Peyer's patch (tissue), 4 donors: ENCODE measurements at regions not wholly inside any gene's neighbourhood (a gene's known extent, or its start where the extent isn't known, plus 50 kb on each side); places are given as distances from the start of the nearest gene placed in this dataset.

Experiments used
- POLR2A ChIP-seq, 2 donors: fragments of 450-650 bp; IDR thresholded peaks; one replicate each; pipeline ENCODE4 v1.5.1; 2017; ENCODE audit warnings: antibody characterized with exemption in 2 of 2, mild to moderate bottlenecking in 2 of 2, moderate library complexity in 2 of 2
- TF ChIP-seq, protein P1 (sequence below), 6 experiments: fragments of 450-650 bp in 4 of 6; fragments of 200-600 bp in 2 of 6; sonication (generic) in 1 of 6; IDR thresholded peaks; one replicate each; pipeline ENCODE4 v1.5.1; 2017 to 2019; ENCODE audit warnings: antibody characterized with exemption in 6 of 6, mild to moderate bottlenecking in 3 of 6, moderate library complexity in 1 of 6

GRCh38 chr20:48298851-48299484 is 513.7 kb upstream of the SULF2 start:
- TF ChIP-seq, protein P1, sequence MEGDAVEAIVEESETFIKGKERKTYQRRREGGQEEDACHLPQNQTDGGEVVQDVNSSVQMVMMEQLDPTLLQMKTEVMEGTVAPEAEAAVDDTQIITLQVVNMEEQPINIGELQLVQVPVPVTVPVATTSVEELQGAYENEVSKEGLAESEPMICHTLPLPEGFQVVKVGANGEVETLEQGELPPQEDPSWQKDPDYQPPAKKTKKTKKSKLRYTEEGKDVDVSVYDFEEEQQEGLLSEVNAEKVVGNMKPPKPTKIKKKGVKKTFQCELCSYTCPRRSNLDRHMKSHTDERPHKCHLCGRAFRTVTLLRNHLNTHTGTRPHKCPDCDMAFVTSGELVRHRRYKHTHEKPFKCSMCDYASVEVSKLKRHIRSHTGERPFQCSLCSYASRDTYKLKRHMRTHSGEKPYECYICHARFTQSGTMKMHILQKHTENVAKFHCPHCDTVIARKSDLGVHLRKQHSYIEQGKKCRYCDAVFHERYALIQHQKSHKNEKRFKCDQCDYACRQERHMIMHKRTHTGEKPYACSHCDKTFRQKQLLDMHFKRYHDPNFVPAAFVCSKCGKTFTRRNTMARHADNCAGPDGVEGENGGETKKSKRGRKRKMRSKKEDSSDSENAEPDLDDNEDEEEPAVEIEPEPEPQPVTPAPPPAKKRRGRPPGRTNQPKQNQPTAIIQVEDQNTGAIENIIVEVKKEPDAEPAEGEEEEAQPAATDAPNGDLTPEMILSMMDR (IDR thresholded peaks at IDR 0.05) = no peak
- TF ChIP-seq POLR2A (IDR thresholded peaks at IDR 0.05) = no peak
